Activated CD4-positive, alpha-beta T cell treated with anti-CD3 and anti-CD28 coated beads for 36 hours (primary cell): ENCODE measurements at regions not wholly inside any gene's neighbourhood (a gene's known extent, or its start where the extent isn't known, plus 50 kb on each side); places are given as distances from the start of the nearest gene placed in this dataset.

Experiments used
- ATAC-seq: fragments of 200-7000 bp; cut with Tn5 transposase; one replicate; pipeline ENCODE4 v1.10.0; 2021; ENCODE audit warnings: mild to moderate bottlenecking, moderate library complexity
- CTCF ChIA-PET: fragments of 350-600 bp; sonication (Branson Sonifier 250); formaldehyde crosslinking; loops from one replicate; lab custom pipeline; 2021; ENCODE audit warnings: antibody characterized with exemption; lab: Charles Lee
- POLR2A ChIA-PET: fragments of 350-600 bp; sonication (Branson Sonifier 250); formaldehyde crosslinking; loops from one replicate; lab custom pipeline; 2021; ENCODE audit warnings: antibody characterized with exemption, inconsistent platforms; lab: Charles Lee
- DNase-seq: peaks from one replicate; pipeline ENCODE4 v3.0.0-alpha.2; 2020
- H3K27ac Mint-ChIP-seq: one replicate; pipeline ENCODE4 v1.8.0; 2021; ENCODE audit warnings: mixed read lengths
- H3K27me3 Mint-ChIP-seq: one replicate; pipeline ENCODE4 v1.8.0; 2021; ENCODE audit warnings: mixed read lengths
- H3K36me3 Mint-ChIP-seq: one replicate; pipeline ENCODE4 v1.8.0; 2021; ENCODE audit warnings: low read depth, mixed read lengths
- H3K4me1 Mint-ChIP-seq: one replicate; pipeline ENCODE4 v1.8.0; 2021; ENCODE audit warnings: mixed read lengths
- H3K4me3 Mint-ChIP-seq: one replicate; pipeline ENCODE4 v1.8.0; 2021; ENCODE audit warnings: mild to moderate bottlenecking, moderate library complexity, mixed read lengths
- H3K9me3 Mint-ChIP-seq: one replicate; pipeline ENCODE4 v1.8.0; 2021; ENCODE audit warnings: low read depth, mixed read lengths
- intact Hi-C, 2 experiments: fragments of 100-400 bp; cut with DNase I in 1 of 2; cut with micrococcal nuclease in 1 of 2; formaldehyde crosslinking; loops; one replicate each; pipeline versions ENCODE4 v1.14.2 to v1.15.1; 2022 to 2024; cut with DNase I, micrococcal nuclease

- no peak for ATAC-seq
- no peak overlapping the region for H3K27ac Mint-ChIP-seq
Measured at GRCh38 chr18:64807560-64807959, 658.7 kb upstream of the LINC00305 start.

GRCh38 chr18:64806691-64807090 lies 657.8 kb upstream of the LINC00305 start:
- H3K9me3 Mint-ChIP-seq: no peaks in the 10 kb centered on the region
- intact Hi-C loops: no loop called here
- ChIA-PET POLR2A (no interaction called here), CTCF (no interaction called here)
- H3K4me1 Mint-ChIP-seq: no peaks in the 10 kb centered on the region
- no peak overlapping the region for H3K27ac Mint-ChIP-seq
- DNase-seq: no peak
- H3K27me3 Mint-ChIP-seq: no peaks in the 10 kb centered on the region
- no peak overlapping the region for H3K4me3 Mint-ChIP-seq
- H3K36me3 Mint-ChIP-seq: no peaks in the 10 kb centered on the region
- ATAC-seq: no peak

More at GRCh38 chr18:64807560-64807959, 658.7 kb upstream of the LINC00305 start:
- DNase-seq: no peak
- Mint-ChIP-seq H3K4me3 (no peak overlapping the region), H3K27me3 (no peaks in the 10 kb centered on the region), H3K36me3 (no peaks in the 10 kb centered on the region), H3K4me1 (no peaks in the 10 kb centered on the region), H3K9me3 (no peaks in the 10 kb centered on the region)
- CTCF ChIA-PET: no interaction called here
- POLR2A ChIA-PET: no interaction called here
- intact Hi-C loops: no loop called here

DNA sequence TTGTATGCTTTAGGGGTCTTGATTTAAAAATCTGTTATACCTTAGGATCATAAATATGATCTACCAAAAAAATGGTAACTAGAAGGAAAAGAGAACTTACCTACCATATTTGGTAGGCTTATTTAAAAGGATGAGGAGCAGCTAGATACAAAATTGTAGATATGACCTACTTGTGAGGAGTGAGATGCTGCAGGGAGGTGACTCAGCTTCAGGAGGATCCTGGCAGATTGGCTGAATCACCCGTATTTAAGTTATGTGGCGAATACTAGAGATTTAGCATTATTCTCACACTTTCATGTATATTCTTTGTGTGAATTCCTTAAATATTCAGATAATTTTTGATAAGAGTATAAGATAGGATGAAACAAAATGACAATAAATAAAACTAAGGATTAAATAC lies 657.3 kb upstream of the LINC00305 start:
- intact Hi-C loops: no loop called here
- POLR2A ChIA-PET: no interaction called here
- ATAC-seq: no peak
- H3K27ac Mint-ChIP-seq: no peak overlapping the region
- CTCF ChIA-PET: no interaction called here
- no peak for DNase-seq
- no peak overlapping the region for H3K4me3 Mint-ChIP-seq
- H3K27me3 Mint-ChIP-seq: no peaks in the 10 kb centered on the region
- peaks cover 3% of the 10 kb centered on the region for H3K9me3 Mint-ChIP-seq
- no peaks in the 10 kb centered on the region for H3K36me3 Mint-ChIP-seq
- H3K4me1 Mint-ChIP-seq: no peaks in the 10 kb centered on the region

DNA sequence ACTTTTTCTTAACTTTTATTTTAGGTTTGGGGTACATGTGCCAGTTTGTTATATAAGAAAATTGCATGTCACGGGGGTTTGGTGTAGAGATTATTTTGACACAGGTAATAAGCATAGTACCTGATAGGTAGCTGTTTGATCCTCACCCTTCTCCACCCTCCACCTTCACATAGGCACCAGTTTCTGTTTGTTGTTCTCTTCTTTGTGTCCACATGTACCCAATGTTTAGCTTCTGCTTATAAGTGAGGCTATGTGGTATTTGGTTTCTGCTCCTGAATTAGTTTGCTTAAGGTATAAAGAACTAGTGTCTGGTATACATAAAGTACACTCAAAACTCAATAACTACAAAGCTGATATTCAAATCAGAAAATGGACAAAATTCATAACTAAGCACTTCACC lies 654.6 kb upstream of the LINC00305 start:
- Mint-ChIP-seq H3K27ac (no peak overlapping the region), H3K4me3 (no peak overlapping the region), H3K9me3 (peaks cover 5% of the 10 kb centered on the region), H3K36me3 (no peaks in the 10 kb centered on the region), H3K4me1 (no peaks in the 10 kb centered on the region), H3K27me3 (no peaks in the 10 kb centered on the region)
- ATAC-seq (no peak), DNase-seq (no peak)
- CTCF ChIA-PET: no interaction called here
- intact Hi-C loops: no loop called here
- POLR2A ChIA-PET: no interaction called here

DNA sequence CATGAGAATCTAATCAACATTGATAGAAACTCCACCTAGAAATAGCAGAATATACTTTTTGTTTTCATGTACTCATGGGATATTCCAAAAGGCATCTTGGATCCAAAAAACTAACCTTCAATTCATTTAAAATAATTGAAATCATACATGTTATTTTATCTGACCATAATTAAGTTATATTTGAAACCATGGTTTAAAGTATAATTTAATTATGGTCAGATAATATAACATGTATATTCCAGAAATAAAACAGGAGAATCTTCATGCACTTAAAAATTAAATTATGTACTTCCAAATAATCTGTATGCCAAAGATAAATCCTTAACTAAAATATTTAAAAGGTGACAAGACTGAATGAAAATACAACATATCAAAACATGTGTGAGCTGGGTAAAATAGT lies 651.3 kb upstream of the LINC00305 start:
- ChIA-PET CTCF (no interaction called here), POLR2A (no interaction called here)
- Mint-ChIP-seq H3K36me3 (no peaks in the 10 kb centered on the region), H3K27ac (no peak overlapping the region), H3K9me3 (peaks cover 8% of the 10 kb centered on the region), H3K4me3 (no peak overlapping the region), H3K27me3 (no peaks in the 10 kb centered on the region), H3K4me1 (no peaks in the 10 kb centered on the region)
- ATAC-seq (no peak), DNase-seq (no peak)
- intact Hi-C loops: no loop called here

- no peak overlapping the region for H3K4me3 Mint-ChIP-seq
- peaks cover 8% of the 10 kb centered on the region for H3K9me3 Mint-ChIP-seq
- ATAC-seq: no peak
- H3K27ac Mint-ChIP-seq: no peak overlapping the region
- no peaks in the 10 kb centered on the region for H3K4me1 Mint-ChIP-seq
- ChIA-PET CTCF (interaction anchor here (0.7 kb wide), 1 partner anchor 1279 kb away, joined by 3 read pairs; no protein-coding TSS in a partner anchor), POLR2A (no interaction called here)
- intact Hi-C loops: no loop called here
- H3K36me3 Mint-ChIP-seq: no peaks in the 10 kb centered on the region
- no peak for DNase-seq
- H3K27me3 Mint-ChIP-seq: no peaks in the 10 kb centered on the region
Measured at GRCh38 chr18:64799376-64799775, 650.5 kb upstream of the LINC00305 start.

GRCh38 chr18:64791236-64791635 lies 642.3 kb upstream of the LINC00305 start:
- Mint-ChIP-seq H3K27me3 (no peaks in the 10 kb centered on the region), H3K9me3 (peaks cover 5% of the 10 kb centered on the region), H3K27ac (no peak overlapping the region), H3K36me3 (no peaks in the 10 kb centered on the region), H3K4me1 (no peaks in the 10 kb centered on the region), H3K4me3 (no peak overlapping the region)
- DNase-seq: no peak
- intact Hi-C loops: no loop called here
- no peak for ATAC-seq
- POLR2A ChIA-PET: no interaction called here
- CTCF ChIA-PET: interaction anchor here (1.1 kb wide), 1 partner anchor 21 kb away, joined by 3 read pairs; no protein-coding TSS in a partner anchor

DNA sequence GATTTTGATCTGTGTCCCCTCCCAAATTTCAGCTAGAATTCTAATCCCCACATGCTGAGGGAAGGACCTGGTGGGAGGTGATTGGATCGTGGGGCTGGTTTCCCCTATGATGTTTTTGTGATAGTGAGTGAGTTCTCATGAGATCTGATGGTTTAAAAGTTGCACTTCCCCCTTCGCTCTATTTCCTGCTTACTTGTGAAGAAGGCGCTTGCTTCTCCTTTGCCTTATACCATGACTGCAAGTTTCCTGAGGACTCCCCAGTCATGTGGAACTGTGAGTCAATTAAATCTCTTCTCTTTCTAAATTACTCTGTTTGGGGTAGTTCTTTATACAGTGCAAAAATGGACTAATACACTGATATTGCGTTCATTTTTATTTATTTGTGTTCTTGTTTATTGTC lies 636.8 kb upstream of the LINC00305 start:
- no peak overlapping the region for H3K27ac Mint-ChIP-seq
- intact Hi-C loops: no loop called here
- ChIA-PET POLR2A (interaction anchor here (0.8 kb wide), 1 partner anchor 73 kb away, joined by 3 read pairs; no protein-coding TSS in a partner anchor), CTCF (interaction anchor here (0.6 kb wide), 1 partner anchor 458 kb away, joined by 3 read pairs; no protein-coding TSS in a partner anchor)
- H3K4me3 Mint-ChIP-seq: no peak overlapping the region
- peaks cover 6% of the 10 kb centered on the region for H3K9me3 Mint-ChIP-seq
- no peaks in the 10 kb centered on the region for H3K4me1 Mint-ChIP-seq
- DNase-seq: no peak
- no peaks in the 10 kb centered on the region for H3K36me3 Mint-ChIP-seq
- H3K27me3 Mint-ChIP-seq: no peaks in the 10 kb centered on the region
- no peak for ATAC-seq

- H3K27me3 Mint-ChIP-seq: no peaks in the 10 kb centered on the region
- peaks cover 2% of the 10 kb centered on the region for H3K9me3 Mint-ChIP-seq
- intact Hi-C loops: no loop called here
- ATAC-seq (no peak), DNase-seq (no peak)
- H3K4me3 Mint-ChIP-seq: no peak overlapping the region
- H3K4me1 Mint-ChIP-seq: no peaks in the 10 kb centered on the region
- H3K27ac Mint-ChIP-seq: no peak overlapping the region
- CTCF ChIA-PET: interaction anchor here (0.6 kb wide), 1 partner anchor 16 kb away, joined by 3 read pairs; no protein-coding TSS in a partner anchor
- POLR2A ChIA-PET: no interaction called here
- no peaks in the 10 kb centered on the region for H3K36me3 Mint-ChIP-seq
Measured at GRCh38 chr18:64777556-64777955, 628.7 kb upstream of the LINC00305 start.

DNA sequence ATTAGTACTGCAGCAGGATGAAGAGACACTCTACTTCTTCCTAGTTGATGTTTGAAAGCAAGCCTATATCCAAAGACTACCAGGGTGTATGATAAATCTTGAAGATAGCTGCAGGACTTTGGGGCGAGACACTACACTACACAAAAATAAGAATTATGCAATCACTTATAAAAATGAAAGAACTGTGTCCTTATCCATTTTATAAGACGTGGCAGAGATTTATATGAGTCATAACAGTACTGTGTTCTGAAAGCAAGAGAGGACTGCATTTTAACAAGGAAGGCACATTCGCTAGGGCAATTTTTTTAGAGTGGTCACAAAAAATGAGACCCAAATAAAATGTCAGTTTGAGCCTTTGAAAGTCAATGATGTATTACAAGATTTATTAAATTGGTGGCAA lies 617.0 kb upstream of the LINC00305 start:
- POLR2A ChIA-PET: no interaction called here
- H3K36me3 Mint-ChIP-seq: no peaks in the 10 kb centered on the region
- H3K9me3 Mint-ChIP-seq: peaks cover 7% of the 10 kb centered on the region
- no peak overlapping the region for H3K4me3 Mint-ChIP-seq
- CTCF ChIA-PET: no interaction called here
- no peaks in the 10 kb centered on the region for H3K4me1 Mint-ChIP-seq
- ATAC-seq: no peak
- intact Hi-C loops: loop anchor here in 1 of 2 experiments (10.0 kb wide), 1 partner anchor 1109 kb away; no protein-coding TSS in a partner anchor
- no peaks in the 10 kb centered on the region for H3K27me3 Mint-ChIP-seq
- DNase-seq: no peak
- no peak overlapping the region for H3K27ac Mint-ChIP-seq

DNA sequence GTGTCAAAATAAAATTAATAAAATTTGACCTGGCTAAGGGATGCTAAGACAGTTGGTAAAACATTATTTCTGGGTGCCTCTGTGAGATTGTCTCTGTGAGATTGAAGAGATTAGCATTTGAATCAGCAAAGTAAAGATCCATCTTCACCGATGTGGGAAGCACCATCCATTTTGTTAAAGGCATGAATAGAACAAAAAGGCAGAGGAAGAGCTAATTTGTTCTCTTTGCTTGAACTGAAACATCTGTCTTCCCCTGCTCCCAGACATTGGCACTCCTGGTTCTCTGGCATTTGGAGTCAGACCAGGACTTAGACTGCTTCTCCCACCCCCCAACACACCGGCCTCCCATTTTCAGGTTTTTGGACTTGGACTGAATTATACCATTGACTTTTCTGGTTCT lies 603.8 kb upstream of the LINC00305 start:
- intact Hi-C loops: no loop called here
- no peaks in the 10 kb centered on the region for H3K4me1 Mint-ChIP-seq
- H3K36me3 Mint-ChIP-seq: no peaks in the 10 kb centered on the region

DNA sequence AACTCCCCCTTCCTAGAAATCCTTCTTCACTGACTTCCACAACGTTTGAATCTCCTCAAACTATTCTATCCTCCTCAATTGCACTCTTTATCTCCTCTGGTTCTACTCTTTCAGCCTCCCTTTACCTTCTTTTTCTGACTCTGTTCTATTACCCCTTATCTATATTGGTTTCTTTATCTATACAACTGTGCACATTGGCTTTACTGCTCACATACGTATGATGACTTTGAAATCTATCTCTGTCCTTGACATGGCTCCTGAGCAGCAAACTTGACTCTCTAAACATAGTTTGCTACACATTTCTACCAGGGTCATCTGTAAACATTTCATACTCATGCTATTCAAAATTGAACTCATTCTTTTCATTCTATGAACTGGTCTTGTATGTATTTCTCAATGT lies 601.0 kb upstream of the LINC00305 start:
- intact Hi-C loops: no loop called here
- DNase-seq (no peak), ATAC-seq (no peak)
- H3K27ac Mint-ChIP-seq: no peak overlapping the region
- H3K9me3 Mint-ChIP-seq: peaks cover 13% of the 10 kb centered on the region
- ChIA-PET POLR2A (no interaction called here), CTCF (no interaction called here)
- H3K4me1 Mint-ChIP-seq: no peaks in the 10 kb centered on the region
- no peaks in the 10 kb centered on the region for H3K36me3 Mint-ChIP-seq
- H3K4me3 Mint-ChIP-seq: no peak overlapping the region
- no peaks in the 10 kb centered on the region for H3K27me3 Mint-ChIP-seq

More for the DNA sequence above, 603.8 kb upstream of the LINC00305 start:
- ChIA-PET CTCF (no interaction called here), POLR2A (no interaction called here)
- Mint-ChIP-seq H3K27ac (no peak overlapping the region), H3K9me3 (peaks cover 16% of the 10 kb centered on the region), H3K27me3 (no peaks in the 10 kb centered on the region), H3K4me3 (no peak overlapping the region)
- no peak for DNase-seq
- no peak for ATAC-seq
